ENCODE measurements at regions not wholly inside any gene's neighbourhood (a gene's known extent, or its start where the extent isn't known, plus 50 kb on each side); places are given as distances from the start of the nearest gene placed in this dataset.

DNA sequence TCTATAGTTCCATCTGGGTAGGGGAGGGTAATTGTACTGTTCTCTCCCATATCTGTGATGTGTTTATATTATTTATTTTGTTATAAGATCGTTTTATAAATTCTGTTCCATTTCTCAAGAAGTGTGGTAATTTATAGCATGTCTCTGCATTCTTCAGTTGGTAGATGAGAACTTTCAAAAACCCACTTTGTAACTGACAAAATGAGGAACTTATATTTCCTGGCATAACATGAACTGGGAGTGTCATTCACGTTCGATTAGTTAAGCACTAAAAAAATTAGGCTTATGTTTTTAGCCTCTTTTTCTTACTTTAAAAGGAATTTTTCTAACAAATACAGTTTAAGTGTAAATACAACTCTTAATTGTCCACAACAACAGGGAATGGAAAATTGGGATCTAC, 230.8 kb downstream of the CGGBP1 start:
- TF ChIP-seq EZH2 (IDR thresholded peaks at IDR 0.05; ENCODE audit: borderline replicate concordance, low read depth, low read length, poor library complexity, severe bottlenecking) (no peak), CTCF (conservative IDR thresholded peaks at IDR 0.05; ENCODE audit: low read depth, low read length) (no peak)
